HCT116 (cell line): ENCODE measurements at regions not wholly inside any gene's neighbourhood (a gene's known extent, or its start where the extent isn't known, plus 50 kb on each side); places are given as distances from the start of the nearest gene placed in this dataset.

ENCODE experiments used
- ATAC-seq: fragments of 200-7000 bp; cut with Tn5 transposase; 2 replicates; pipeline ENCODE4 v1.9.1; 2020; ENCODE audit warnings: mild to moderate bottlenecking, moderate library complexity
- BruUV-seq: library from RNA; stranded (reverse); fragments of 400-500 nt; replicated peaks from 2 replicates; lab custom pipeline; 2021; lab: Mats Ljungman, UMichigan
- CTCF ChIA-PET: fragments of 300-600 bp; sonication (Branson Sonifier 250); formaldehyde crosslinking; loops from one replicate; lab custom pipeline; 2021; ENCODE audit warnings: antibody characterized with exemption; lab: Charles Lee
- POLR2A ChIA-PET: fragments of 300-600, 350-600 bp; sonication (Branson Sonifier 250); formaldehyde crosslinking; loops from one replicate; lab custom pipeline; 2021; ENCODE audit warnings: antibody characterized with exemption; lab: Charles Lee
- RAD21 ChIA-PET, 2 experiments: fragments of 300-600 bp; sonication (Branson Sonifier 250); formaldehyde crosslinking; loops; one replicate each; lab custom pipeline; 2023; ENCODE audit warnings: low total read pairs in 2 of 2; ENCODE audit not compliant: uncharacterized antibody in 2 of 2, unreplicated experiment in 2 of 2, low non-redundant PET in 1 of 2; lab: Charles Lee
- DNase-seq: peaks from one replicate; pipeline ENCODE4 v3.0.0-alpha.2; 2010; ENCODE audit warnings: low read depth, low spot score
- H2AFZ ChIP-seq: fragments of 200-600 bp; shearing (Covaris generic), sonication (generic); 2 replicates; pipeline ENCODE4 v1.6.1; 2017; ENCODE audit warnings: low read depth, mixed run types, mixed read lengths, antibody characterized with exemption, low read length; ENCODE audit not compliant: poor library complexity, severe bottlenecking
- H3K27ac ChIP-seq: 2 replicates; pipeline ENCODE4 v1.5.1; 2012; ENCODE audit warnings: low read depth, low read length
- H3K27me3 ChIP-seq: fragments of 200-600 bp; sonication (generic); 2 replicates; pipeline ENCODE4 v1.6.1; 2016; ENCODE audit warnings: mixed run types, low read length, mixed read lengths; ENCODE audit not compliant: insufficient read depth
- H3K36me3 ChIP-seq, 2 experiments: fragments of 200-500 bp in 1 of 2; fragments of 200-600 bp in 1 of 2; sonication (Bioruptor generic) in 1 of 2; sonication (generic) in 1 of 2; 2 replicates each; pipeline versions ENCODE4 v1.5.1 to v1.6.1; 2014 to 2016; ENCODE audit warnings: low read length in 2 of 2, inconsistent platforms in 1 of 2, mixed read lengths in 1 of 2, mixed run types in 1 of 2; ENCODE audit not compliant: insufficient read depth in 2 of 2, control insufficient read depth in 1 of 2
- H3K4me1 ChIP-seq, 2 experiments: fragments of 200-600 bp in 1 of 2; sonication (generic) in 1 of 2; 2 replicates each; pipeline versions ENCODE4 v1.5.1 to v1.6.1; 2012 to 2017; ENCODE audit warnings: low read length in 2 of 2, inconsistent platforms in 1 of 2, mild to moderate bottlenecking in 1 of 2, mixed read lengths in 1 of 2, mixed run types in 1 of 2, moderate library complexity in 1 of 2; ENCODE audit not compliant: insufficient read depth in 2 of 2, control insufficient read depth in 1 of 2
- H3K4me2 ChIP-seq: fragments of 200-600 bp; sonication (generic); 2 replicates; pipeline ENCODE4 v1.6.1; 2017; ENCODE audit warnings: mixed run types, low read length, mixed read lengths
- H3K4me3 ChIP-seq, 2 experiments: fragments of 200-600 bp in 1 of 2; sonication (generic) in 1 of 2; replicated peaks in 1 of 2; 2 replicates each; pipeline ENCODE4 v1.5.1; 2011 to 2016; ENCODE audit warnings: low read length in 2 of 2, control low read depth in 1 of 2, low read depth in 1 of 2, mild to moderate bottlenecking in 1 of 2, mixed read lengths in 1 of 2, mixed run types in 1 of 2
- H3K79me2 ChIP-seq: fragments of 200-600 bp; sonication (generic); 2 replicates; pipeline ENCODE4 v1.6.1; 2017; ENCODE audit warnings: mild to moderate bottlenecking, mixed run types, low read length, moderate library complexity, mixed read lengths; ENCODE audit not compliant: insufficient read depth
- H3K9ac ChIP-seq: fragments of 200-600 bp; sonication (generic); 2 replicates; pipeline ENCODE4 v1.6.1; 2016; ENCODE audit warnings: low read length, mixed read lengths
- H3K9me2 ChIP-seq: fragments of 200-600 bp; sonication (generic), shearing (Covaris generic); 2 replicates; pipeline ENCODE4 v1.6.1; 2017; ENCODE audit warnings: mixed run types, mild to moderate bottlenecking, moderate library complexity; ENCODE audit not compliant: insufficient read depth
- H3K9me3 ChIP-seq, 2 experiments: fragments of 200-500 bp in 1 of 2; fragments of 200-600 bp in 1 of 2; sonication (Bioruptor generic) in 1 of 2; sonication (generic) in 1 of 2; 2 replicates each; pipeline ENCODE4 v1.6.1; 2014 to 2017; ENCODE audit warnings: low read length in 2 of 2, mixed read lengths in 2 of 2, inconsistent platforms in 1 of 2, low read depth in 1 of 2, mild to moderate bottlenecking in 1 of 2, mixed run types in 1 of 2, moderate library complexity in 1 of 2; ENCODE audit not compliant: control insufficient read depth in 1 of 2, insufficient read depth in 1 of 2
- H4K20me1 ChIP-seq: fragments of 200-600 bp; sonication (generic), shearing (Covaris generic); 2 replicates; pipeline ENCODE4 v1.6.1; 2017; ENCODE audit warnings: mixed run types, mild to moderate bottlenecking, moderate library complexity; ENCODE audit not compliant: insufficient read depth
- ATF3 ChIP-seq: IDR thresholded peaks from 2 replicates; pipeline ENCODE4 v1.6.1; 2012
- EGR1 ChIP-seq: IDR thresholded peaks from 2 replicates; pipeline ENCODE4 v1.6.1; 2012; ENCODE audit warnings: low read depth
- EZH2 ChIP-seq: fragments of 200-600 bp; sonication (generic); IDR thresholded peaks from 2 replicates; pipeline ENCODE4 v1.6.1; 2017; ENCODE audit warnings: antibody characterized with exemption, mixed run types
- JUND ChIP-seq: IDR thresholded peaks from 2 replicates; pipeline ENCODE4 v1.6.1; 2012
- MAX ChIP-seq: IDR thresholded peaks from 2 replicates; pipeline ENCODE4 v1.6.1; 2012
- RAD21 ChIP-seq: IDR thresholded peaks from 2 replicates; pipeline ENCODE4 v1.6.1; 2012; ENCODE audit warnings: low read depth, mild to moderate bottlenecking
- REST ChIP-seq: IDR thresholded peaks from 2 replicates; pipeline ENCODE4 v1.6.1; 2012; ENCODE audit warnings: low read depth
- SIN3A ChIP-seq: IDR thresholded peaks from 2 replicates; pipeline ENCODE4 v1.6.1; 2012; ENCODE audit warnings: low read depth
- ZFX ChIP-seq: fragments of 450-650 bp; IDR thresholded peaks from 2 replicates; pipeline ENCODE4 v1.6.1; 2017
- intact Hi-C: fragments of 100-400 bp; cut with micrococcal nuclease; formaldehyde crosslinking; loops from 2 replicates; pipeline ENCODE4 v1.10.0; 2022

GRCh38 chr6:168960551-168961263 lies 292.9 kb downstream of the THBS2 start:
- no TSS peak for BruUV-seq
- POLR2A ChIA-PET, result no interaction called here

More at GRCh38 chr6:168960551-168961263, 292.9 kb downstream of the THBS2 start:
- no peaks in the 10 kb centered on the region for H4K20me1 ChIP-seq
- no peaks in the 10 kb centered on the region for H3K79me2 ChIP-seq
- H3K4me3 ChIP-seq, result no peak overlapping the region
- H3K4me1 ChIP-seq, result no peaks in the 10 kb centered on the region
- ChIA-PET CTCF (no interaction called here), RAD21 (no interaction called here)
- no peak overlapping the region for H2AFZ ChIP-seq
- no peaks in the 10 kb centered on the region for H3K36me3 ChIP-seq
- H3K27me3 ChIP-seq, result no peaks in the 10 kb centered on the region
- no peaks in the 10 kb centered on the region for H3K9me2 ChIP-seq
- TF ChIP-seq ATF3 (no peak), REST (no peak), ZFX (no peak), JUND (no peak), SIN3A (no peak), RAD21 (no peak), MAX (no peak), EGR1 (no peak), EZH2 (no peak)
- TF ChIP-seq, all 23 proteins: peak for 0
- DNase-seq (no peak), ATAC-seq (no peak)
- no peak overlapping the region for H3K9ac ChIP-seq
- no peaks in the 10 kb centered on the region for H3K9me3 ChIP-seq
- intact Hi-C loops, result no loop called here
- no peak overlapping the region for H3K27ac ChIP-seq
- H3K4me2 ChIP-seq, result no peak overlapping the region
